ENCODE measurements at regions not wholly inside any gene's neighbourhood (a gene's known extent, or its start where the extent isn't known, plus 50 kb on each side); places are given as distances from the start of the nearest gene placed in this dataset.

DNA sequence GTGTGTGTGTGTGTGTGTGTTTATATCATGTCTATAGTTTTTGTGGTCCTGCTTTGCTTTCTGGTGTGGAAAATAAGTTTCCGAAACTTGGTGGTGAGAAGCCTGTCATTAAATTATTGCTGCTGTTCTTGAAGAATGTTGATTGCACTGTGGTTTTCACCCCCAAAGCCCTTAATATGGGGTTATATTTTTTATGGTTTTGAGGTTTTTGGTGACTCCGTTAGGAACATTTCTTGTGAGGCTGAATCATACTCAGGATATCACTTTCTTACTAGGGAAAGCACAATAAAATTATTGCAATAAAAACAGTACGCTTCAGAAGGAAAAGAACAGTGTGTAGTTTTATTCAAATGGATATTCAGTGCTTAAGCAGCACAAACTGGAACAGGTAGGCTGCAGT is 539.1 kb upstream of the MAGEB18 start:
- TF ChIP-seq, protein P1, sequence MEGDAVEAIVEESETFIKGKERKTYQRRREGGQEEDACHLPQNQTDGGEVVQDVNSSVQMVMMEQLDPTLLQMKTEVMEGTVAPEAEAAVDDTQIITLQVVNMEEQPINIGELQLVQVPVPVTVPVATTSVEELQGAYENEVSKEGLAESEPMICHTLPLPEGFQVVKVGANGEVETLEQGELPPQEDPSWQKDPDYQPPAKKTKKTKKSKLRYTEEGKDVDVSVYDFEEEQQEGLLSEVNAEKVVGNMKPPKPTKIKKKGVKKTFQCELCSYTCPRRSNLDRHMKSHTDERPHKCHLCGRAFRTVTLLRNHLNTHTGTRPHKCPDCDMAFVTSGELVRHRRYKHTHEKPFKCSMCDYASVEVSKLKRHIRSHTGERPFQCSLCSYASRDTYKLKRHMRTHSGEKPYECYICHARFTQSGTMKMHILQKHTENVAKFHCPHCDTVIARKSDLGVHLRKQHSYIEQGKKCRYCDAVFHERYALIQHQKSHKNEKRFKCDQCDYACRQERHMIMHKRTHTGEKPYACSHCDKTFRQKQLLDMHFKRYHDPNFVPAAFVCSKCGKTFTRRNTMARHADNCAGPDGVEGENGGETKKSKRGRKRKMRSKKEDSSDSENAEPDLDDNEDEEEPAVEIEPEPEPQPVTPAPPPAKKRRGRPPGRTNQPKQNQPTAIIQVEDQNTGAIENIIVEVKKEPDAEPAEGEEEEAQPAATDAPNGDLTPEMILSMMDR (IDR thresholded peaks at IDR 0.05; ENCODE audit: poor library complexity, severe bottlenecking), result no peak
- TF ChIP-seq EZH2 (IDR thresholded peaks at IDR 0.05; ENCODE audit: borderline replicate concordance, insufficient read depth, low read length, poor library complexity, severe bottlenecking) (no peak), POLR2AphosphoS5 (IDR thresholded peaks at IDR 0.05) (no peak), TAF1 (IDR thresholded peaks at IDR 0.05; ENCODE audit: low read depth) (no peak), EP300 (conservative IDR thresholded peaks at IDR 0.05; ENCODE audit: poor library complexity, severe bottlenecking) (no peak), MXI1 (conservative IDR thresholded peaks at IDR 0.05; ENCODE audit: poor library complexity, severe bottlenecking) (no peak)

Measured in neural cell (in vitro differentiated cells).